ENCODE measurements at regions not wholly inside any gene's neighbourhood (a gene's known extent, or its start where the extent isn't known, plus 50 kb on each side); places are given as distances from the start of the nearest gene placed in this dataset.
A peak's percentile ranks its signal among the peaks of the same experiment; 100 is the strongest.

DNA sequence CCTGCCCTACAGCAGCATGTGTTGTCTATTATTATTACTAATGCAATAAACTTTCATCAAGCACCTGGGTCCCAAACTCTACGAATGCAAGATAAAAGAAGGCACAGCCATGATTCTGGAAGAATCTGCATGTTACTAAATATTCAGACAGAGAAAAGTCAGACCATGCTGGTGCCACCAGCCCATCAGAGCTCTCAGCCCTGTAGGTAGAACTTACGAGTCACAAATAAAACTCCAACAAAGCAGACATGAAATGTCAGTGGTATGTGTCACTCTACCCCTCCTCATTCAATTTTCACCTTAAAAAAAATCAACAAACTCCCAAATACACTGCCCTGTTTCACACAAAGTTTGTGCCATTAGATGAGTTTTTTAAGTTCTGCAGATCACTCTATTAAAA lies 62.4 kb upstream of the TIAM1 start:
- DNase-seq, result no peak

GRCh38 chr21:31405604-31406003 lies 61.5 kb upstream of the TIAM1 start:
- no peak for DNase-seq

DNA sequence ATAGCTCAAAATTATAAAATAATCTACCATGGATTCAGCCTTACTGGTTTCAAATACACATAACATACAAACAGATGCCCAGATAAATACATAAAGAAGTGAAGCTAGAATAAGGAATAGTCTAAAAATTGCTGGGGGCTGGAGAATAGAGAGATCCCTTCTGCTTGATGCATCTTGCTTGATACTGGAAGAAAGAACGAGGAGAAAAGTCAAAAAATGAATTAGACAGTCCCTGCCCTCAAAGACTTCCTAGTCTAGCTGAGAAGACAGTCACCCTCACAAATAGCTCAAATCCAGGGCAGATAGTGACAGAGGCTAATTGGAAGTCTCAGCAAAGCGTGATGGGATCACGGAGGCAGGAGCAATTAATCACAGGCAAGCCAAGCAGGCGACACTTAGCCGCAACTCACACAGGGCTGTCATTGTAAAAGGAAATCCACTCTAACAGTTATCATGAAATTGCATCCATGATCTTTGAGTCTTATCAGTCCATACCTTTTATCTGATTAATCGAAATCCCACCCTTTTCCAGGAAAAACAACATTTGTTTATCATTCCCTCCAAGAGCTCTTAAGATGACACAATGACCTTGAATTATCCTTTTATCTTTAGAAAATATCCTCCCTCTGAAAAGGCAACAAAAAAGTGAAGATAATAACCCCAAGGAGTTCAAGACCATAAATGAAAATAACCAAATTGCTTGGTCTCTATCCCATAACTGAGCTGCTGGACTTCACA lies 59.7 kb upstream of the TIAM1 start:
- DNase-seq, result no peak

GRCh38 chr21:31399591-31399990 lies 55.5 kb upstream of the TIAM1 start:
- no peak for DNase-seq

GRCh38 chr21:31398574-31398973 lies 54.5 kb upstream of the TIAM1 start:
- no peak for DNase-seq

DNA sequence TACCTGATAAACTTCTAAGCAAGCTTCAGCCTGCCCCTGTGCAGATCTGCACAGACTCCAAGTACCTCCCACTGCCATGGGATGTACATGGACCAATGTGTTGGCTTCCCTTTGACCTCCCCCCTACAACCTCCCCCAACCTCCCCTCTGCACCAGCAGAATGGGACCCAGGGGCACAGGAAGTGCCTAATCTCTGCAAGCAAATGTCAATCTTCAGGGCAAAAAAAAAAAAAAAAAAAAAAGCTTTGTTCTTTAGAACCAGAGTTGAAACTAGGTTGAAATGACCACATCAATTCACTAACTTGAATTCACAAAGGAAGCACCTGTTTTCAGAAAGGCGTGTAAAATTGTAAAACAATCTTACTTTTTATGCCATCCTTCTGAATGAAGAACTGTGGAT lies 53.9 kb upstream of the TIAM1 start:
- no peak for DNase-seq

- DNase-seq, result peak; percentile 45
Measured at GRCh38 chr21:31397515-31397926, 53.5 kb upstream of the TIAM1 start.

GRCh38 chr21:31397030-31397429 lies 53.0 kb upstream of the TIAM1 start:
- DNase-seq, result no peak

DNA sequence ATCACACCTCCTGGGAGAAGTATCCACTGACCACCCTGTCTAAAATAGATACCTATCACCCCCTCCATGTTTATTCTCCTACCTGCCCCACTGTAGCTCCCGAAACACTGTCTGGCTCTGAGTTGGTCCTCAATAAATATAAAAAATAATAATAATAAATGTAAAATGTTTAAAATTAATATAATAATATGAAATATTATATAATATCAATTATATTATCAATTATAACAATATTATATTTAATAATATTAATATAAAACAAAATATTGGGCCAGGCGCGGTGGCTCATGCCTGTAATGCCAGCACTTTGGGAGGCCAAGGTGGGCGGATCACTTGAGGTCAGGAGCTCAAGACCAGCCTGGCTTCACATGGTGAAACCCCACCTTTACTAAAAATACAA lies 52.3 kb upstream of the TIAM1 start:
- no peak for DNase-seq

- DNase-seq, result peak; percentile 36
Measured at GRCh38 chr21:31395791-31396190, 51.7 kb upstream of the TIAM1 start.

DNA sequence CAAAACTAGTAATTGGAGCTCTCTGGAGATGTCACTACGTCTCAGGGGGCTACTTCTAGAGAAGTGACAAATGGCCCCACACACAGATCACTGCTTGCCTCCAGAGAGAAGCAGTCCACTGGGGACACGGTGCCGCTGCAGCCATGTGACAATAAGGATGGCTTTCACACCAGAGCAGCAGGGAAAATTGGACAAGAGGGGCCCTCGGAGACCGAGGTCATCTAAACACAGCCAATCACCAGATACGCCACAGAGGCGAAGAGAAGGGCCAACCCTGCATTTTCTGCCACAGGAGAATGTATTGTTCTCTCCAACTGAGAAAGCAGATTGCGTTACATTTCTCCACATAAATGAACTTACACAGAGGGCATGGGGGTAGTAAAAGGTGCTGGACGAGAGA lies 51.2 kb upstream of the TIAM1 start:
- peak; percentile 41 for DNase-seq

GRCh38 chr21:31394309-31394708 lies 50.2 kb upstream of the TIAM1 start:
- DNase-seq, result no peak

All from NCI-H2171 treated with DMSO at 0.1 percent for 48 hours (cell line).